ENCODE measurements at regions not wholly inside any gene's neighbourhood (a gene's known extent, or its start where the extent isn't known, plus 50 kb on each side); places are given as distances from the start of the nearest gene placed in this dataset.
"Not testable (repeated sequence)": the region's sequence is repeated elsewhere in the genome, so short reads cannot be mapped to it uniquely, and the experiment has no call there.

- Histone ChIP-seq H3K4me1 (ENCODE audit: control insufficient read depth, insufficient read depth, low read length) (no peaks in the 10 kb centered on the region), H3K4me3 (ENCODE audit: low read length) (no peak overlapping the region), H3K27me3 (ENCODE audit: control insufficient read depth, insufficient read depth, low read length) (no peaks in the 10 kb centered on the region), H3K36me3 (ENCODE audit: control insufficient read depth, insufficient read depth, low read length) (no peaks in the 10 kb centered on the region), H3K27ac (ENCODE audit: low read length) (no peak overlapping the region), H3K9me3 (ENCODE audit: control insufficient read depth, insufficient read depth, low read length) (no peaks in the 10 kb centered on the region)
- WGBS (ENCODE audit: insufficient coverage, insufficient read length), result no CpG with 5 or more reads among the region's 3 CpGs
- DNase-seq (ENCODE audit: low read depth, low spot score), result no peak
Observed at GRCh38 chr7:19284596-19285300, 139.5 kb upstream of the FERD3L start.

GRCh38 chr7:19284136-19284535, 138.9 kb upstream of the FERD3L start:
- Histone ChIP-seq H3K9me3 (ENCODE audit: control insufficient read depth, insufficient read depth, low read length) (no peaks in the 10 kb centered on the region), H3K4me3 (ENCODE audit: low read length) (no peak overlapping the region), H3K27ac (ENCODE audit: low read length) (no peak overlapping the region), H3K27me3 (ENCODE audit: control insufficient read depth, insufficient read depth, low read length) (no peaks in the 10 kb centered on the region), H3K36me3 (ENCODE audit: control insufficient read depth, insufficient read depth, low read length) (no peaks in the 10 kb centered on the region), H3K4me1 (ENCODE audit: control insufficient read depth, insufficient read depth, low read length) (no peaks in the 10 kb centered on the region)
- WGBS (ENCODE audit: insufficient coverage, insufficient read length), result no CpG with 5 or more reads among the region's 1 CpG
- DNase-seq (ENCODE audit: low read depth, low spot score), result no peak

GRCh38 chr7:19275000-19275399, 129.8 kb upstream of the FERD3L start:
- no peaks in the 10 kb centered on the region for H3K27me3 ChIP-seq (ENCODE audit: control insufficient read depth, insufficient read depth, low read length)
- no peaks in the 10 kb centered on the region for H3K4me1 ChIP-seq (ENCODE audit: control insufficient read depth, insufficient read depth, low read length)
- H3K4me3 ChIP-seq (ENCODE audit: low read length), result no peak overlapping the region
- DNase-seq (ENCODE audit: low read depth, low spot score), result no peak
- H3K27ac ChIP-seq (ENCODE audit: low read length), result no peak overlapping the region
- H3K9me3 ChIP-seq (ENCODE audit: control insufficient read depth, insufficient read depth, low read length), result no peaks in the 10 kb centered on the region
- no peaks in the 10 kb centered on the region for H3K36me3 ChIP-seq (ENCODE audit: control insufficient read depth, insufficient read depth, low read length)

- no CpG with 5 or more reads among the region's 6 CpGs for WGBS (ENCODE audit: insufficient coverage, insufficient read length)
- DNase-seq (ENCODE audit: low read depth, low spot score), result not testable (repeated sequence)
Observed at GRCh38 chr7:19272329-19272728, 127.1 kb upstream of the FERD3L start.

GRCh38 chr7:19269301-19269700, 124.1 kb upstream of the FERD3L start:
- DNase-seq (ENCODE audit: low read depth, low spot score), result no peak

More at GRCh38 chr7:19272329-19272728, 127.1 kb upstream of the FERD3L start:
- H3K36me3 ChIP-seq (ENCODE audit: control insufficient read depth, insufficient read depth, low read length); H3K27ac ChIP-seq (ENCODE audit: low read length); H3K9me3 ChIP-seq (ENCODE audit: control insufficient read depth, insufficient read depth, low read length); H3K4me1 ChIP-seq (ENCODE audit: control insufficient read depth, insufficient read depth, low read length); H3K27me3 ChIP-seq (ENCODE audit: control insufficient read depth, insufficient read depth, low read length); H3K4me3 ChIP-seq (ENCODE audit: low read length): not testable (repeated sequence)

GRCh38 chr7:19268737-19269136, 123.5 kb upstream of the FERD3L start:
- no CpG with 5 or more reads among the region's 2 CpGs for WGBS (ENCODE audit: insufficient coverage, insufficient read length)
- no peaks in the 10 kb centered on the region for H3K27me3 ChIP-seq (ENCODE audit: control insufficient read depth, insufficient read depth, low read length)
- H3K36me3 ChIP-seq (ENCODE audit: control insufficient read depth, insufficient read depth, low read length), result no peaks in the 10 kb centered on the region
- no peaks in the 10 kb centered on the region for H3K4me1 ChIP-seq (ENCODE audit: control insufficient read depth, insufficient read depth, low read length)
- no peak overlapping the region for H3K4me3 ChIP-seq (ENCODE audit: low read length)
- no peak for DNase-seq (ENCODE audit: low read depth, low spot score)
- H3K27ac ChIP-seq (ENCODE audit: low read length), result no peak overlapping the region
- H3K9me3 ChIP-seq (ENCODE audit: control insufficient read depth, insufficient read depth, low read length), result no peaks in the 10 kb centered on the region

More at GRCh38 chr7:19269301-19269700, 124.1 kb upstream of the FERD3L start:
- Histone ChIP-seq H3K4me1 (ENCODE audit: control insufficient read depth, insufficient read depth, low read length) (no peaks in the 10 kb centered on the region), H3K27me3 (ENCODE audit: control insufficient read depth, insufficient read depth, low read length) (no peaks in the 10 kb centered on the region), H3K4me3 (ENCODE audit: low read length) (no peak overlapping the region), H3K27ac (ENCODE audit: low read length) (no peak overlapping the region), H3K36me3 (ENCODE audit: control insufficient read depth, insufficient read depth, low read length) (no peaks in the 10 kb centered on the region), H3K9me3 (ENCODE audit: control insufficient read depth, insufficient read depth, low read length) (no peaks in the 10 kb centered on the region)

- WGBS (ENCODE audit: insufficient coverage, insufficient read length), result no CpG with 5 or more reads among the region's 2 CpGs
Observed at GRCh38 chr7:19262826-19263225, 117.6 kb upstream of the FERD3L start.

GRCh38 chr7:19249281-19249680, 104.1 kb upstream of the FERD3L start:
- H3K4me1 ChIP-seq (ENCODE audit: control insufficient read depth, insufficient read depth, low read length), result no peaks in the 10 kb centered on the region
- H3K9me3 ChIP-seq (ENCODE audit: control insufficient read depth, insufficient read depth, low read length), result no peaks in the 10 kb centered on the region
- no peaks in the 10 kb centered on the region for H3K27me3 ChIP-seq (ENCODE audit: control insufficient read depth, insufficient read depth, low read length)
- WGBS (ENCODE audit: insufficient coverage, insufficient read length), result no CpG with 5 or more reads among the region's 4 CpGs
- no peak for DNase-seq (ENCODE audit: low read depth, low spot score)
- H3K4me3 ChIP-seq (ENCODE audit: low read length), result no peak overlapping the region
- H3K27ac ChIP-seq (ENCODE audit: low read length), result no peak overlapping the region
- H3K36me3 ChIP-seq (ENCODE audit: control insufficient read depth, insufficient read depth, low read length), result no peaks in the 10 kb centered on the region

More at GRCh38 chr7:19262826-19263225, 117.6 kb upstream of the FERD3L start:
- Histone ChIP-seq H3K9me3 (ENCODE audit: control insufficient read depth, insufficient read depth, low read length) (no peaks in the 10 kb centered on the region), H3K36me3 (ENCODE audit: control insufficient read depth, insufficient read depth, low read length) (no peaks in the 10 kb centered on the region), H3K4me3 (ENCODE audit: low read length) (no peak overlapping the region), H3K27me3 (ENCODE audit: control insufficient read depth, insufficient read depth, low read length) (no peaks in the 10 kb centered on the region), H3K4me1 (ENCODE audit: control insufficient read depth, insufficient read depth, low read length) (no peaks in the 10 kb centered on the region), H3K27ac (ENCODE audit: low read length) (no peak overlapping the region)
- no peak for DNase-seq (ENCODE audit: low read depth, low spot score)

- Histone ChIP-seq H3K27ac (ENCODE audit: low read length) (no peak overlapping the region), H3K36me3 (ENCODE audit: control insufficient read depth, insufficient read depth, low read length) (no peaks in the 10 kb centered on the region), H3K4me3 (ENCODE audit: low read length) (no peak overlapping the region), H3K27me3 (ENCODE audit: control insufficient read depth, insufficient read depth, low read length) (no peaks in the 10 kb centered on the region), H3K4me1 (ENCODE audit: control insufficient read depth, insufficient read depth, low read length) (no peaks in the 10 kb centered on the region), H3K9me3 (ENCODE audit: control insufficient read depth, insufficient read depth, low read length) (no peaks in the 10 kb centered on the region)
- no peak for DNase-seq (ENCODE audit: low read depth, low spot score)
- WGBS (ENCODE audit: insufficient coverage, insufficient read length), result no CpG with 5 or more reads among the region's 2 CpGs
Observed at GRCh38 chr7:19248681-19249080, 103.5 kb upstream of the FERD3L start.

GRCh38 chr7:19248115-19248514, 102.9 kb upstream of the FERD3L start:
- H3K9me3 ChIP-seq (ENCODE audit: control insufficient read depth, insufficient read depth, low read length), result no peaks in the 10 kb centered on the region
- no peak overlapping the region for H3K27ac ChIP-seq (ENCODE audit: low read length)
- no peak for DNase-seq (ENCODE audit: low read depth, low spot score)
- no peaks in the 10 kb centered on the region for H3K36me3 ChIP-seq (ENCODE audit: control insufficient read depth, insufficient read depth, low read length)
- no peaks in the 10 kb centered on the region for H3K27me3 ChIP-seq (ENCODE audit: control insufficient read depth, insufficient read depth, low read length)
- WGBS (ENCODE audit: insufficient coverage, insufficient read length), result no CpG with 5 or more reads among the region's 2 CpGs
- H3K4me3 ChIP-seq (ENCODE audit: low read length), result no peak overlapping the region
- no peaks in the 10 kb centered on the region for H3K4me1 ChIP-seq (ENCODE audit: control insufficient read depth, insufficient read depth, low read length)

- WGBS (ENCODE audit: insufficient coverage, insufficient read length), result no CpG with 5 or more reads among the region's 1 CpG
- H3K36me3 ChIP-seq (ENCODE audit: control insufficient read depth, insufficient read depth, low read length), result no peaks in the 10 kb centered on the region
Observed at GRCh38 chr7:19247017-19247416, 101.8 kb upstream of the FERD3L start.

More at GRCh38 chr7:19247017-19247416, 101.8 kb upstream of the FERD3L start:
- Histone ChIP-seq H3K27me3 (ENCODE audit: control insufficient read depth, insufficient read depth, low read length) (no peaks in the 10 kb centered on the region), H3K27ac (ENCODE audit: low read length) (no peak overlapping the region), H3K4me1 (ENCODE audit: control insufficient read depth, insufficient read depth, low read length) (no peaks in the 10 kb centered on the region), H3K4me3 (ENCODE audit: low read length) (no peak overlapping the region), H3K9me3 (ENCODE audit: control insufficient read depth, insufficient read depth, low read length) (no peaks in the 10 kb centered on the region)
- no peak for DNase-seq (ENCODE audit: low read depth, low spot score)

All from iPS DF 6.9 (cell line).